Loucy (cell line): ENCODE measurements at regions not wholly inside any gene's neighbourhood (a gene's known extent, or its start where the extent isn't known, plus 50 kb on each side); places are given as distances from the start of the nearest gene placed in this dataset.

ENCODE experiments used
- H2AFZ ChIP-seq: fragments of 200-600 bp; sonication (generic); 2 replicates; pipeline ENCODE4 v1.6.0; 2016; ENCODE audit warnings: antibody characterized with exemption, mild to moderate bottlenecking, low read length, moderate library complexity
- H3F3A ChIP-seq: fragments of 200-600 bp; 2 replicates; pipeline ENCODE4 v1.6.0; 2016; ENCODE audit warnings: antibody characterized with exemption, low read depth, mild to moderate bottlenecking
- H3K27me3 ChIP-seq: fragments of 200-600 bp; sonication (generic); 2 replicates; pipeline ENCODE4 v1.6.1; 2014; ENCODE audit warnings: low read length, mild to moderate bottlenecking; ENCODE audit not compliant: insufficient read depth, poor library complexity, severe bottlenecking
- H3K36me3 ChIP-seq: fragments of 200-600 bp; sonication (generic); 2 replicates; pipeline ENCODE4 v1.6.1; 2016; ENCODE audit warnings: low read length; ENCODE audit not compliant: insufficient read depth
- H3K4me1 ChIP-seq: fragments of 200-600 bp; sonication (generic); 2 replicates; pipeline ENCODE4 v1.5.1; 2014; ENCODE audit warnings: low read length, mild to moderate bottlenecking; ENCODE audit not compliant: insufficient read depth, poor library complexity, severe bottlenecking
- H3K4me2 ChIP-seq: fragments of 200-600 bp; sonication (generic); 2 replicates; pipeline ENCODE4 v1.6.0; 2014; ENCODE audit warnings: antibody characterized with exemption, low read length, low read depth, mild to moderate bottlenecking; ENCODE audit not compliant: poor library complexity, severe bottlenecking
- H3K4me3 ChIP-seq: fragments of 200-600 bp; sonication (generic); 2 replicates; pipeline ENCODE4 v1.5.1; 2014; ENCODE audit warnings: low read length, mild to moderate bottlenecking, mixed read lengths; ENCODE audit not compliant: poor library complexity, severe bottlenecking
- H3K79me2 ChIP-seq: fragments of 200-600 bp; sonication (generic); 2 replicates; pipeline ENCODE4 v1.6.1; 2014; ENCODE audit warnings: low read length; ENCODE audit not compliant: insufficient read depth
- H3K9ac ChIP-seq: fragments of 200-600 bp; sonication (generic); 2 replicates; pipeline ENCODE4 v1.6.0; 2014; ENCODE audit warnings: mild to moderate bottlenecking, low read depth, low read length, moderate library complexity; ENCODE audit not compliant: poor library complexity, severe bottlenecking
- H3K9me2 ChIP-seq: fragments of 200-600 bp; sonication (generic); replicated peaks from 2 replicates; pipeline ENCODE4 v1.6.1; 2016; ENCODE audit warnings: low read depth, low read length, mixed read lengths
- H3K9me3 ChIP-seq: fragments of 200-600 bp; sonication (generic); 2 replicates; pipeline ENCODE4 v1.6.1; 2014; ENCODE audit warnings: mild to moderate bottlenecking, antibody characterized with exemption, low read length, low read depth; ENCODE audit not compliant: insufficient read depth
- H4K20me1 ChIP-seq: fragments of 200-600 bp; sonication (generic); 2 replicates; pipeline ENCODE4 v1.6.0; 2014; ENCODE audit warnings: antibody characterized with exemption, low read length, mild to moderate bottlenecking; ENCODE audit not compliant: insufficient read depth, poor library complexity, severe bottlenecking
- CTCF ChIP-seq: fragments of 200-600 bp; sonication (generic); conservative IDR thresholded peaks from 2 replicates; pipeline ENCODE4 v1.5.1; 2014; ENCODE audit warnings: mild to moderate bottlenecking, antibody characterized with exemption, low read length
- EZH2phosphoT487 ChIP-seq: fragments of 200-600 bp; IDR thresholded peaks from 2 replicates; pipeline ENCODE4 v1.6.1; 2018; ENCODE audit warnings: antibody characterized with exemption, mild to moderate bottlenecking, moderate library complexity, borderline replicate concordance

GRCh38 chr17:68699936-68700335 is 98.8 kb upstream of the FAM20A start:
- Histone ChIP-seq H3F3A (no peaks in the 10 kb centered on the region), H3K79me2 (no peaks in the 10 kb centered on the region)

GRCh38 chr17:68698746-68699145 is 97.6 kb upstream of the FAM20A start:
- Histone ChIP-seq H3K9ac (no peak overlapping the region), H3K4me3 (no peak overlapping the region), H3K4me1 (no peaks in the 10 kb centered on the region), H3K9me2 (no peaks in the 10 kb centered on the region), H3F3A (no peaks in the 10 kb centered on the region), H3K9me3 (no peaks in the 10 kb centered on the region), H4K20me1 (no peaks in the 10 kb centered on the region), H3K27me3 (no peaks in the 10 kb centered on the region), H2AFZ (no peak overlapping the region), H3K36me3 (no peaks in the 10 kb centered on the region), H3K4me2 (no peak overlapping the region), H3K79me2 (no peaks in the 10 kb centered on the region)
- TF ChIP-seq EZH2phosphoT487, result no peak
- no peak for TF ChIP-seq CTCF

More at GRCh38 chr17:68699936-68700335, 98.8 kb upstream of the FAM20A start:
- H3K4me1 ChIP-seq, result no peaks in the 10 kb centered on the region
- H3K9ac ChIP-seq, result no peak overlapping the region
- no peaks in the 10 kb centered on the region for H3K27me3 ChIP-seq
- no peak for TF ChIP-seq CTCF
- no peak for TF ChIP-seq EZH2phosphoT487
- H2AFZ ChIP-seq, result no peak overlapping the region
- no peak overlapping the region for H3K4me3 ChIP-seq
- H3K9me3 ChIP-seq, result no peaks in the 10 kb centered on the region
- no peaks in the 10 kb centered on the region for H3K9me2 ChIP-seq
- no peaks in the 10 kb centered on the region for H3K36me3 ChIP-seq
- no peaks in the 10 kb centered on the region for H4K20me1 ChIP-seq
- no peak overlapping the region for H3K4me2 ChIP-seq

- Histone ChIP-seq H3K4me1 (no peaks in the 10 kb centered on the region), H3K36me3 (no peaks in the 10 kb centered on the region), H3F3A (no peaks in the 10 kb centered on the region), H3K9ac (no peak overlapping the region), H3K79me2 (no peaks in the 10 kb centered on the region), H2AFZ (no peak overlapping the region), H3K27me3 (no peaks in the 10 kb centered on the region), H4K20me1 (no peaks in the 10 kb centered on the region), H3K9me2 (no peaks in the 10 kb centered on the region), H3K4me3 (no peak overlapping the region), H3K9me3 (no peaks in the 10 kb centered on the region), H3K4me2 (no peak overlapping the region)
- no peak for TF ChIP-seq EZH2phosphoT487
- TF ChIP-seq CTCF, result no peak
Observed at GRCh38 chr17:68697850-68698361, 96.7 kb upstream of the FAM20A start.
